ENCODE measurements at regions not wholly inside any gene's neighbourhood (a gene's known extent, or its start where the extent isn't known, plus 50 kb on each side); places are given as distances from the start of the nearest gene placed in this dataset.

DNA sequence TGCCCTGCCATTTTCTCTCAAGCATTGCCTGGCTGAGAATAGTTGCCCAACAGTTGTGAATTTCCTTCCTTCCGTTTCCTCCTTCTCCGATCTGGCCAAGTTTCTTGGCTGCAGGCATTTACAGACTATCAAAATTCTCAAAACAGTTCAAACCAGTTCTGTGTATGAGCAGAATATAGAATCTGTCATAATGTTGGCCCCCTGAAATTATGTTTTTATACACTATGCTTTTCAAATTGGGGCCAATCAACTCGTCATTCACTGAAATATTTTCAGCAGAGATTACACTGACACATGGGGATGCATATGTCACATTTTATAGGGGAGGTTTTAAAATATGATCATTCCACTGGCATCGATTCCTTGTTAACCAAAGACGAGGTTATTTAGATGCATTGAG lies 284.2 kb upstream of the TMTC4 start:
- TF ChIP-seq TCF7L2 (IDR thresholded peaks at IDR 0.05; ENCODE audit: borderline replicate concordance, extremely low read depth, insufficient read depth, insufficient read length) (no peak), ELF1 (IDR thresholded peaks at IDR 0.05; ENCODE audit: borderline replicate concordance, low read depth) (no peak), SP1 (IDR thresholded peaks at IDR 0.05; ENCODE audit: low read depth) (no peak), ZNF274 (IDR thresholded peaks at IDR 0.05; ENCODE audit: low read depth, low read length) (no peak), EGR1 (IDR thresholded peaks at IDR 0.05; ENCODE audit: low read depth) (no peak), EZH2 (IDR thresholded peaks at IDR 0.05) (no peak), JUND (IDR thresholded peaks at IDR 0.05) (no peak), CEBPB (IDR thresholded peaks at IDR 0.05; ENCODE audit: low read depth) (no peak), CTCF (IDR thresholded peaks at IDR 0.05 in 2 of 3, conservative IDR thresholded peaks at IDR 0.05 in 1 of 3; ENCODE audit: borderline replicate concordance in 1 of 3, insufficient read depth in 1 of 3, low read depth in 2 of 3, low read length in 2 of 3) (no peak), RAD21 (IDR thresholded peaks at IDR 0.05; ENCODE audit: low read depth) (no peak), REST (IDR thresholded peaks at IDR 0.05; ENCODE audit: low read depth) (no peak), SRF (IDR thresholded peaks at IDR 0.05; ENCODE audit: low read depth) (no peak), POLR2A (IDR thresholded peaks at IDR 0.05; ENCODE audit: borderline replicate concordance, extremely low read depth, insufficient read depth, insufficient read length) (no peak), FOSL1 (IDR thresholded peaks at IDR 0.05; ENCODE audit: low read depth) (no peak), YY1 (IDR thresholded peaks at IDR 0.05; ENCODE audit: extremely low read depth, insufficient replicate concordance, low read depth, low read length) (no peak)
- TF ChIP-seq, protein P1, sequence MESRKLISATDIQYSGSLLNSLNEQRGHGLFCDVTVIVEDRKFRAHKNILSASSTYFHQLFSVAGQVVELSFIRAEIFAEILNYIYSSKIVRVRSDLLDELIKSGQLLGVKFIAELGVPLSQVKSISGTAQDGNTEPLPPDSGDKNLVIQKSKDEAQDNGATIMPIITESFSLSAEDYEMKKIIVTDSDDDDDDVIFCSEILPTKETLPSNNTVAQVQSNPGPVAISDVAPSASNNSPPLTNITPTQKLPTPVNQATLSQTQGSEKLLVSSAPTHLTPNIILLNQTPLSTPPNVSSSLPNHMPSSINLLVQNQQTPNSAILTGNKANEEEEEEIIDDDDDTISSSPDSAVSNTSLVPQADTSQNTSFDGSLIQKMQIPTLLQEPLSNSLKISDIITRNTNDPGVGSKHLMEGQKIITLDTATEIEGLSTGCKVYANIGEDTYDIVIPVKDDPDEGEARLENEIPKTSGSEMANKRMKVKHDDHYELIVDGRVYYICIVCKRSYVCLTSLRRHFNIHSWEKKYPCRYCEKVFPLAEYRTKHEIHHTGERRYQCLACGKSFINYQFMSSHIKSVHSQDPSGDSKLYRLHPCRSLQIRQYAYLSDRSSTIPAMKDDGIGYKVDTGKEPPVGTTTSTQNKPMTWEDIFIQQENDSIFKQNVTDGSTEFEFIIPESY (IDR thresholded peaks at IDR 0.05; ENCODE audit: extremely low read depth, insufficient replicate concordance, low read length): no peak
- TF ChIP-seq, protein P2, sequence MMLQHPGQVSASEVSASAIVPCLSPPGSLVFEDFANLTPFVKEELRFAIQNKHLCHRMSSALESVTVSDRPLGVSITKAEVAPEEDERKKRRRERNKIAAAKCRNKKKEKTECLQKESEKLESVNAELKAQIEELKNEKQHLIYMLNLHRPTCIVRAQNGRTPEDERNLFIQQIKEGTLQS (IDR thresholded peaks at IDR 0.05): no peak
- Histone ChIP-seq H3K4me3 (replicated peaks in 1 of 2; ENCODE audit: low read depth in 1 of 2, low read length in 2 of 2) (no peak overlapping the region), H3K27me3 (ENCODE audit: insufficient read depth, low read length) (peaks cover 13% of the 10 kb centered on the region), H4K20me1 (ENCODE audit: insufficient read depth) (no peaks in the 10 kb centered on the region), H3K4me1 (ENCODE audit: control insufficient read depth in 1 of 2, insufficient read depth in 2 of 2, low read length in 2 of 2) (no peaks in the 10 kb centered on the region), H2AFZ (ENCODE audit: low read depth, low read length, poor library complexity, severe bottlenecking) (no peak overlapping the region), H3K9me2 (ENCODE audit: insufficient read depth) (no peaks in the 10 kb centered on the region), H3K4me2 (ENCODE audit: low read length) (no peak overlapping the region), H3K9ac (ENCODE audit: low read length) (no peak overlapping the region), H3K79me2 (ENCODE audit: insufficient read depth, low read length) (no peaks in the 10 kb centered on the region), H3K9me3 (ENCODE audit: control insufficient read depth in 1 of 2, insufficient read depth in 1 of 2, low read depth in 1 of 2, low read length in 2 of 2) (no peaks in the 10 kb centered on the region), H3K36me3 (ENCODE audit: control insufficient read depth in 1 of 2, insufficient read depth in 2 of 2, low read length in 2 of 2) (no peaks in the 10 kb centered on the region), H3K27ac (ENCODE audit: low read depth, low read length) (no peak overlapping the region)
- ChIA-PET RAD21 (ENCODE audit: low non-redundant PET in 1 of 2, low total read pairs in 2 of 2, uncharacterized antibody in 2 of 2, unreplicated experiment in 2 of 2) (no interaction called here), POLR2A (no interaction called here), CTCF (no interaction called here)
- no peak for DNase-seq (ENCODE audit: low read depth, low spot score)
- no peak for ATAC-seq
- intact Hi-C loops (cut with micrococcal nuclease): no loop called here
- BruUV-seq (replicated peaks): no TSS peak

Data from HCT116 (cell line).